ENCODE measurements at regions not wholly inside any gene's neighbourhood (a gene's known extent, or its start where the extent isn't known, plus 50 kb on each side); places are given as distances from the start of the nearest gene placed in this dataset.

DNA sequence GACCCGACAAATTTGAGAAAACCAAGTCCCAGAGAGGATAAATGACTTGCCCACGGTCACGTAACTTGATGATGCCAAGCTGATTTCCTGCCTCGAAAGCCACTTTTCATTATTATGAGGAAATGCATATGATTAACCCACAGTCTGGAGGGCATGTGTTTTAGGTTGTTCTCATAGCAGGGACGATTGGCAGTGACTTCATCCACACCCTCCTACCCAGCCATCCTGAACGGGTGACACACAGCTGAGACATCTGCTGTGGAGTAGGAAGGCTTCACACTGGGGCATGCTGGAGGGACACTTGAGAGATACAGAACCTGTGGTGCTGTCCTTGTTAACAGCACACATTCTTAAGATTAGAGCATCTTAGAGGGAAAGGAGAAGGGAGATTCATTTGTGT lies 65.4 kb upstream of the WDFY2 start:
- Mint-ChIP-seq H3K27me3 (no peaks in the 10 kb centered on the region), H3K36me3 (no peaks in the 10 kb centered on the region), H3K27ac (no peak overlapping the region), H3K4me1 (peaks cover 0 to 4% (median 3%) of the 10 kb centered on the region in 3 donors), H3K9me3 (peaks cover 0 to 1% (median 0%) of the 10 kb centered on the region in 3 donors), H3K4me3 (no peak overlapping the region)

DNA sequence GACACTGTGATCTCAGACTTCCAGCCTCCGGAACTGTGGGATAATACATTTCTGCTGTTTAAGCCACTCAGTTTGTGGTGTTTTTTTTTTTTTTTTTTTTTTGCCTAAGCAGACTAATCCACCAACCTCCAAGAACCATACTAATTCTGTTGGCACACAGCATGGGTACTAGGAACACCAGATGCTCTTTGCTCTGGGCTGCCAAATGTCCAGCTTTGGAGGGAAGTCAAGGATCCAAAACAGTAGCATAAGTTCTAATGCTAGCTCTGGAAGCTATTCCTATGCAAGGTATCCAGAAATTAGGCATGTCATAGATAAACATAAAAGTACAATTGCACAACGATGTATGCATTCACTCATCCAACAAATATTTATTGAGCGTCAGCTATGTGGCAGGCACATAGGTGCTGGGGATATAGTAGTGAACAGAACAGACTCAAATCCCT lies 64.5 kb upstream of the WDFY2 start:
- Mint-ChIP-seq H3K27me3 (no peaks in the 10 kb centered on the region), H3K9me3 (no peaks in the 10 kb centered on the region), H3K4me3 (no peak overlapping the region), H3K4me1 (peaks cover 0 to 4% (median 3%) of the 10 kb centered on the region in 3 donors), H3K27ac (no peak overlapping the region), H3K36me3 (no peaks in the 10 kb centered on the region)

DNA sequence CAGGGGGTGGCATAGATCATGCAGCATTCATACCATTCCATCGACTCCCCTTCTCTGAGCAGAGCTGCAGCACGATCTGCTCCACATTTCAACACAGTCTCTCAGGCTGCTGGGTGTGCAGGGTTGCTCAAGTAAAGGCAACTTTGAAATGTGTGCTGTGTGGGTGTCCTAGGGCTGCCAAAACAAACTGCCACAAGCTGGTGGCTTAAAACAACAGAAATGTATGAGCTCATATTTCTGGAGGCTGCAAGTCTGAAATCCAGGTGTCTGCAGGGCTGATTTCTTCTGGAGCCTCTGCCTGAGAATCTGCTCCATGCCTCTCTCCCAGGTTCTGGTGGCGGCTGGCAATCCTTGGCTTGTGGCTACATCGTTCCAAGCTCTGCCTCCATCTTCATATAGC lies 63.7 kb upstream of the WDFY2 start:
- Mint-ChIP-seq H3K4me1 (peaks cover 0 to 4% (median 3%) of the 10 kb centered on the region in 3 donors), H3K9me3 (no peaks in the 10 kb centered on the region), H3K27ac (no peak overlapping the region), H3K36me3 (no peaks in the 10 kb centered on the region), H3K4me3 (no peak overlapping the region), H3K27me3 (no peaks in the 10 kb centered on the region)

DNA sequence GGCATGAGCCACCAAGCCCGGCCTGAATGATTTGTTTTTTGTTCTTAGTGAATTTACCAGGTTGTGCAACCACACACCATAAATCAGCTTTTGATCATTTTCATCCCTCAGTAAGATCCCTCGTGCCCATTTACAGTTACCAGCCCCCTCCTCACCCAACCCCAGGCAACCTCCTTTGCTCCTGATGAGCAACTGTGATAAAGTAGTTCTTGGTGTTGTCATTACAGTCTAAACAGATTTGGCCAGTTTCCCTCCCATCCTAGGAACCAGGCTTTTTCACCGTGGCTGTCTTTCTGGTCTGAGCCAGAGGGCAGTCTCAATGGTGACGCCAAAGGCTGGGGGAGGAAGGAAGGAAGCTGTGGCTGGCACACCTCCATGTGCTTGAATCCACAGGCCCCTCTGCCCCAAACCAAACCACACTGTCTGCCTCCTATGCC lies 61.2 kb upstream of the WDFY2 start:
- Mint-ChIP-seq H3K4me1 (peaks cover 0 to 4% (median 3%) of the 10 kb centered on the region in 3 donors), H3K9me3 (no peaks in the 10 kb centered on the region), H3K27ac (peak overlapping the region in 1 of 3 donors; percentile 10), H3K4me3 (no peak overlapping the region), H3K27me3 (peaks cover 7% of the 10 kb centered on the region), H3K36me3 (no peaks in the 10 kb centered on the region)

DNA sequence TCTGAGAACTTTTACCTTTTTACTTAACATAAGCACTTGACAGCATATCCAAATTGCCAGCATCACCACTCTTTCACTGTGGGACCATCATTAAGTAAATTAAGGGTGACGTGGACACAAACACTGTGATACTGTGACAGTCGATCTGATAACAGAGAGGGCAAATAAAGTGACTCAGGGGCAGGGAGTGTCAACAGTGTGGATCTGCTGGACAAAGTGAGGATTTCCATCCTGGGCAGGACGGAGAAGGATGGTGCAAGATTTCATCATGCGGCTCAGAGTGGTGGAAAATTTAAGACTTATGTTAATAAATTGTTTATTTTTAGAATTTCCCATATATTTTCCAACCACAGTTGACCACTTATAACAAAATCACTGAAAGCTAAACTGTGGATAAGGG lies 60.0 kb upstream of the WDFY2 start:
- Mint-ChIP-seq H3K36me3 (no peaks in the 10 kb centered on the region), H3K27me3 (peaks cover 7% of the 10 kb centered on the region), H3K9me3 (peaks cover 0 to 1% (median 0%) of the 10 kb centered on the region in 3 donors), H3K4me3 (no peak overlapping the region), H3K4me1 (peaks cover 0 to 4% (median 3%) of the 10 kb centered on the region in 3 donors), H3K27ac (no peak overlapping the region)

DNA sequence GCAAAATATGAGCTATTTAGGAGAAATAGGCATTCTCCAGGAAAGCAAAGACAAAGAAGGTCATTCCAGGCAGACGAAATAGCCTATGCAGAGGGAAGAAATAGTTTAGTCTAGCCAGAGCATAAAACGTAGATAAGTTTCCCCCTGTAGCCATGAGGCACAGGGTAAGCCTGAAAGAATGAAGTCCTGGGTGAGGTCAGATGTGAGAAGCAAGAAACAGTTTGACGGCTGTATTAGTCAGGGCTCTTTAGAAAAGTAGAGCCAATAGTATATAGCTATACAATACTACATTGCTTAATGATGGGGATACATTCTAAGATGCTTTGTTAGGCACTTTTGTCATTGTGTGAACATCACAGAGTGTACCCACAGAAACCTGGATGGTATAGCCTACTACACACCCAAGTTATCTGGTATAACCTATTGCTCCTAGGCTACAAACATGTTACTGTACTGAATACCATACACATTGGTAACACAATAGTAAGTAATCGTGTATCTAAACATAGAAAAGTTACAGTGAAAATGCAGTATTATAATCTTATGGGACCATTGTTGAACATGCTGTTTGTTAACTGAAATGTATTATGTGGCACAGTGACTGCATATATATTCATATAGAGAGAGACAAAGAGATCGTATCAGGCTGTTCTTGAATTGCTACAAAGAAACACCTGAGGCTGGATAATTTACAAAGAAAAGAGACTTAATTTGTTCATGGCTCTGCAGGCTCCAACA lies 59.3 kb upstream of the WDFY2 start:
- Mint-ChIP-seq H3K9me3 (peaks cover 0 to 1% (median 0%) of the 10 kb centered on the region in 3 donors), H3K27me3 (peaks cover 7% of the 10 kb centered on the region), H3K4me3 (no peak overlapping the region)

DNA sequence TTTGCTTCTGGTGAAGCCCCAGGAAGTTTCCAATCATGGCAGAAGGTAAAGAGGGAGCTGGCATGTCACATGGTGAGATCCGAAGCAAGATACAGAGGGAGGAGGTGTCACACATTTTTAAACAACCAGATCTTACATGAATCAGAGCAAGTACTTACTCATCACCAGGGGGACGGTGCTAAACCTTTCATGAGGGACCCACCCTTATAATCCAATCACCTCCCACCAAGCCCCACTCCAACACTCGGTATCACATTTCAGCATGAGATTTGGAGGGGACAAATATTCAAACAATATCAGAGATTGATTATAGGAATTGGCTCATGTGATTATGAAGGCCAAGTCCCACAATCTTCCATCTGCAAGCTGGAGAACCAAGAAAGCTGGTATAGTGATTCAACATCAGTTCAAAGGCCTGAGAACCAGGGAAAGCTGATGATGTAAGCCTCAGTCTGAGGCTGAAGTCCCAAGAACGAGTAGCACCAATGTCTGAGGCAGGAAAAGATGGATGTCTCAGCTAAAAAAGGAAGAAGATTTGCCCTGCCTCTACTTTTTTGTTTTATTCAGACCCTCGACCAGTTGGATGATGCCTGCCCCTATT lies 58.6 kb upstream of the WDFY2 start:
- peaks cover 5 to 11% (median 8%) of the 10 kb centered on the region in 3 donors for H3K4me1 Mint-ChIP-seq

More for the DNA sequence above, 59.3 kb upstream of the WDFY2 start:
- H3K27ac Mint-ChIP-seq: no peak overlapping the region
- H3K4me1 Mint-ChIP-seq: peaks cover 0 to 4% (median 4%) of the 10 kb centered on the region in 3 donors
- no peaks in the 10 kb centered on the region for H3K36me3 Mint-ChIP-seq

DNA sequence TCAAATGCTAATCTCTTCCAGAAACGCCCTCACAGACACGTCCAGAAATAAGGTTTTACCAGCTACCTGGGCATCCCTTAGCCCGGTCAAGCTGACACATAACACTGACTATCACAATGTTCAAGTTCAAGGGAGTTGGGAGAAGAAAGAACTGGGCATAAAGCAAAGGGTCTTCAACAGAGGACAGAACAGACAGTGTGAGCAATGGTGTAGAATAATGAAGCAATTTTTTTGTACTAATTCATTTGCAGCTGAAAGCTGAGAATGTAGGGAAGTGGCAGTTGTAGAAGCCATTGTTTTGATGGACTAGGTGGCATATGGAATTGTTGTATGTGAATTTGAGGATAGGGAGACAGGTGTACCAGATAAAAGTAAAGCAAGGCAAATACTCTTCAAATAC lies 58.1 kb upstream of the WDFY2 start:
- H3K4me3 Mint-ChIP-seq: no peak overlapping the region
- peaks cover 0 to 1% (median 0%) of the 10 kb centered on the region in 3 donors for H3K9me3 Mint-ChIP-seq
- H3K36me3 Mint-ChIP-seq: no peaks in the 10 kb centered on the region
- peaks cover 7% of the 10 kb centered on the region for H3K27me3 Mint-ChIP-seq
- no peak overlapping the region for H3K27ac Mint-ChIP-seq
- H3K4me1 Mint-ChIP-seq: peaks cover 6 to 11% (median 8%) of the 10 kb centered on the region in 3 donors

More for the DNA sequence above, 58.6 kb upstream of the WDFY2 start:
- Mint-ChIP-seq H3K4me3 (no peak overlapping the region), H3K36me3 (no peaks in the 10 kb centered on the region), H3K27me3 (peaks cover 7% of the 10 kb centered on the region), H3K9me3 (peaks cover 0 to 1% (median 0%) of the 10 kb centered on the region in 3 donors), H3K27ac (no peak overlapping the region)

DNA sequence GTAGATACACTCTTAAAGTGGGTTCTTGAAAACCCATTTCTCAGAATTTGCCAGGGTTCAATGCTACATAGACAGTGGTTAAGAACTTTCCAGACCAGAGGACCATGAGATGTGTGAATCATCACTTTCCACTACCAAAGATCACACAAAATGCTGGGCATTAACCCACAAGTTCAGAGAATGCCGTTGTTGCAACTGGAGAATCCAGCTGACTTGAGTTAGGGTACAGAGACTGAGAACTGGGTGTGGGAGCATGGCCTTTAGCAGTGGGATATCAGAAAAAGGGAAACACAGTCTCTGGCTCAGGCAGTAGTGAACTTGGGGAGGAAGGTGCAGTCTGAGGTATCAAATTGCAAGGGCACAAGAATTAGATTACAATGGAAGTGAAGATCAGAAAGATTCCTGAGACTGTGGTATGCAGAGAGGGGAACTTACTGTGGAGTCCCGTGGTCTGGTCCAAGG lies 51.5 kb upstream of the WDFY2 start:
- H3K4me3 Mint-ChIP-seq: peak overlapping the region in 1 of 4 donors; percentile 71
- peaks cover 13 to 25% (median 17%) of the 10 kb centered on the region in 3 donors for H3K4me1 Mint-ChIP-seq
- peaks cover 0 to 1% (median 0%) of the 10 kb centered on the region in 3 donors for H3K9me3 Mint-ChIP-seq
- H3K27me3 Mint-ChIP-seq: no peaks in the 10 kb centered on the region
- H3K27ac Mint-ChIP-seq: peak overlapping the region in 1 of 3 donors; percentile 59
- H3K36me3 Mint-ChIP-seq: no peaks in the 10 kb centered on the region

DNA sequence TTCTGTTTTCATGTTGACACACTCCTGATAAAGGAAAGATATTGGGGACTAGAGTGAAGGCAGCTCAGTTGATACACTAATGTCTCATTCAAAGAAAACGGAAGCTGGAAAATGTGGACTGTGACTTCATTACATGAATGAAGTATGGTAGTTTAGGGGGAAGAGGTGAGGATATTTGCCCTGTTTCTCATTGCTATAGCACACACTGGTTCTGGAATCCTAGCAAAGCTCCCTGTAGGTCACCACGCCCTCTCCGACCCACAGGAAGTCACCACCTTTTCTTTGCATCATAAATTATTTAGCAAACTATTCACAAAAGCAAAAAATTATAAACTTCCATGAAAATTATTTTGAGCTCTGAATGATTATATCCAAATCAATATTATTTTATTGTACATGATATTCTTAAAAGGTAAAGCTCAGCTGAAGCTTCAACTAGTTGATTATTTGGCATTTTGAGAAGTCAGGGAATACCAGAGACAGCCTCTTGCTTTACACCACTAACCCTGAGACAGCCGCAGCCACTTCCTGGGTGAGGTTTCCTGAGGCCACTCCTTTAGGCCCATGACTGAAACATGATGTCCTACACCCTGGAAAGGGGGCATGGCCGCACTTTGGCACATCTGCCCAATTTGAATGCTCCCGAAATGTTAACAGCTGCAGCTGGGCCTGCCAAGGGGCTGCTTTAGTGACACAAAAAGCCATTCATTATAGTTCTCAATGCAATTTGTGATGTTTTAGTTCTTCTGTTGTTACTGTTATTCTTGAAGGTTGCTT lies 50.0 kb upstream of the WDFY2 start:
- Mint-ChIP-seq H3K9me3 (no peaks in the 10 kb centered on the region), H3K4me1 (peaks cover 13 to 25% (median 17%) of the 10 kb centered on the region in 3 donors), H3K27me3 (no peaks in the 10 kb centered on the region), H3K4me3 (peak overlapping the region in 2 of 4 donors; percentile 69 to 72), H3K36me3 (no peaks in the 10 kb centered on the region), H3K27ac (peak overlapping the region in 1 of 3 donors; percentile 86)
